ENCODE measurements at regions not wholly inside any gene's neighbourhood (a gene's known extent, or its start where the extent isn't known, plus 50 kb on each side); places are given as distances from the start of the nearest gene placed in this dataset.

DNA sequence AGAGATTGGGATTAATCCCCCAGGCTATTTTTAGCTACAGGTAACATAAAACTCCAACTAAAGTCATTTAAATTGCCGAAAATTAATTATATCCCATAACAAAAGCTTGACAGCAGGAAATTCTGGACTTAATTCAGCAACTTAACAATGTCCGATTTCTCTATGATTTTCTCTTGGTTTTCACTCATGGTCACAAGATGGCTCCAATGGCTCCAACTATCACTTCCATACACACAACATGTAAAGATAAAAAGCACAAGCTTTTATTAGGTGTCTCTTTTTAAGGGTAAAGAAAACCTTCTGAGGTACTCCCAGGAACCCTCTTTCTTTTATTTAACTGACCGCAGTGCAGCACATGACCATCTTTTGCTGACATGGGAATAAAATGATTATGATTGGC, 363.5 kb upstream of the PTBP2 start:
- no peak for DNase-seq

DNA sequence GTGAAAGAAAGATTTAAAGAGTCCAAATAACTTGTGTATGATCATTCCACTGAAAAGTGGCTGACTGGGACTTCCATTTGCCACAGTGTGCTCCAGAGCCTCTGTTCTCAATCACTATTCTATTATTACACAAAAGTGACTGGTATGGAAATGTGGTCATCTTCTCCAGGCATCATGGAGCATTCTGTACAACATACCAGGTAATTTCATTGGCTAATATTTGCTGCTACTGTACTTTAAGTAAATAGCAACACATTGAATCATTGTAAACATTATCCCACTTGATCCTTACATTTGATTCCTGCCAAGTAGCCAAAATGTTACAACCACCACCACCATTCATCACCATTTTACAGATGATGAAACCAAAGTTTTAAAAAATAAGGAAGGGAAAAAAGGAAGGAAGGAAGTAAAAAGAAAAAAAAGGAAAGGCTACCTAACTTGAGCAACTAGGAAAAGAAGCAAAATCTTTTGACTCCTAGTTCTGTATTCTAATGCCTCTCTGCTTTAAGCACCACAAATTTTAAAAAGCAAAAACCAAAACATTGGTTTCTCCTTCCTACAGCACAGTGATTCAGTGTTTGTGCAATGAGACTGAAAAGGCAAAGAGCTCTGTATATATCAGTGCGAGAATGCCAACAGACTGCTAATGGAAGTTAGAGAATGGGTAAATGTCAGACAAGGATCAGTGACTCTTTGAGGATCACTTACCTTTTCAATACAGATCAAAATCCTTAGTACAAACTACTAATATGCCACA, 361.4 kb upstream of the PTBP2 start:
- DNase-seq, result no peak

DNA sequence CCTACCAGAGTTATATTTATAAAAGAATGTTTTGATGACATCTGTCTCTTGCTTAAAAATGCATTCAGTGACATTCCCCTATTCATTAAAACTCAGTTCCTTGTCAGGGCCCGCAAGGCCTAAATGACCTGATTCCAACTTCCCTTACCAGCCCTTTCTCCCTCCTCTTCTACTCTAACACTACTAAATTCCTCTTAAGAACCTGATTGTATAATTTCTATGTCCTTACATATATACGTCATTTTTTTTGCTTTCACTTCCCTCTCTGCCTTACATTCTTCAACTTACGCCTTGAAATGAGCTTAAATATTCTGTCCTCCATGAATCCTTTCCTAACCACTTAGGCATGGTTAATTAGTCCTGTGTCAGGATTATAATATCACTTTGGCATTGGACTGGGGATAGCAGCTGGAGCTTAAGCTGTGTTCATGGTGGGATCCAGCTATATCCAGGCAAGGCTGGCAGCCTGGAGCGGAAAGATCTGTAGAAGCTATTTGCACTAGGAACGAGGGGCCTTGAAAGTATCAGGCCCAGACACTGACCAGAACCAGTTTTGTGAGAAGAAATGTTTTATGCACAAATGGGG, 360.2 kb upstream of the PTBP2 start:
- no peak for DNase-seq

GRCh38 chr1:96361961-96362360, 359.6 kb upstream of the PTBP2 start:
- DNase-seq, result no peak

- no peak for DNase-seq
These were observed 359.0 kb upstream of the PTBP2 start for GRCh38 chr1:96362623-96363022.

DNA sequence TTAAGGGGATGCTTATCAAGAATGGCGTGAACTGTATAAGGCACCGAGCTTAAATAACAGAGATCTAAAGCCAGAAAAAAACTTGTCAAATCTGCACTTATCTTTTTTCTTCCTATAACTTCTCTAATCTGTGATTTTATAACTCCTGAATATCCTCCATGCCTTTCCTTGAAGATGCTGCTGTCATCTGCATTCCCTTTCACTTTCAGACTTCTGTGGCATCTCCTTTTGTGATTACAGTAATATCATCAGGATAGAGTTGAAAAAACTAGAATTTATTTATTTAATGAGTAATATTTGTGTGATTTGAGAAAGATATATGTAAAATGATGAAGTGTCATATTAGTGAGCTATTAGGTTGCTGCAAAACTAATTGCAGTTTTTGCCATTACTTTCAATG, 357.8 kb upstream of the PTBP2 start:
- no peak for DNase-seq

DNA sequence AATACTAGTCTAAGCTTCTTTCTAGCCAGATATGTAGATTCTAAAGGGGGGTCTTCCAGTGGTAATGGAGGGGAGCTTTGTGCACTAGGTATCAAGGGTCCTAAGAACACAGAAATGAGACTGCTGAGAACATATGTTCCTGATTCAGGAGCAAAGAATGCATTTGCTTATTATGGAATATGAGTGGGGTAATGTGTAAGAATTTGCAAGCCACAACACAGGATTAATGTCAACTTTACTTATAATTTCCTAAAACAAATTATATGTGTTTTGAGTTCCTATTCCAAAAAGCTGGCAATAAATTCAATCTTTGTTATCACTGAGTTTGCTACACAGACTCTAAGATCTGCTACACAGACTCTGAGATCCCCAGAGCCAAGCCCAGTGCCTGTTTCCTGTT, 357.0 kb upstream of the PTBP2 start:
- DNase-seq, result no peak

- DNase-seq, result no peak
These were observed 356.5 kb upstream of the PTBP2 start for GRCh38 chr1:96365076-96365475.

- DNase-seq, result peak in 1 of 56 donors; percentile 4
These were observed 355.8 kb upstream of the PTBP2 start for GRCh38 chr1:96365596-96366390.

DNA sequence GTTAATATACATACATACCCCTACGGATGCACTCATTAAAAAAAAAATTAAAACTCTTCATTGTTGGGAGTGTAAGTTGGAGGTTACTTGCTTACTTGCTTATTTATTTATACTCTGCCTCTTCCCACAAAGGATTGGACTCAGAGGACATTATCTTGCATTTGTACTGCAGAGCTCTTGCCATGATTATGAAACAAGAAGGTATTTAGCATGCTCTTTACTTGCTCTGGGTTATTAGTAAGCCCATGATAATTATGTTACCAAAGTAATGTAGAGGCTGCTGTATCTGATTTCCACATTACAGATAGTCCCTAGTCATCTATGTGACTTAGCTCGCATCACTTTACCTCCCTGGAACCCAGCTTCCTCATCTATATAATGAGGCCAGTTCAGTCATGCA, 355.1 kb upstream of the PTBP2 start:
- DNase-seq, result no peak

DNA sequence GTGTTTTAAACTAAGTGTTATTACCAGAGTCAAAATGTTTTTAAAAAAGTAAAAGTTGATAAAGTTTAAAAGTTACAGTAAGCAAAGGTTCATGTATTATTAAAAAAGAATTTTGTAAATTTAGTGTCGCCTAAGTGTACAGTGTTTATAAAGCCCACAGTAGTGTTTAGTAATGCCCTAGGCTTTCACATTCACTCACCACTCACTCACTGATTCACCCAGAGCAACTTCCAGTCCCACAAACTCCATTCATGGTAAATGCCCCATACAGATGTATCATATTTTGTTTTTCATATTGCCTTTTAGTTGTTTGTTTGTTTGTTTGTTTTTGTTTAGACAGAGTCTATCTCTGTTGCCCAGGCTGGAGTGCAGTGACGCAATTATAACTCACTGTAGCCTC, 353.8 kb upstream of the PTBP2 start:
- no peak for DNase-seq

DNA sequence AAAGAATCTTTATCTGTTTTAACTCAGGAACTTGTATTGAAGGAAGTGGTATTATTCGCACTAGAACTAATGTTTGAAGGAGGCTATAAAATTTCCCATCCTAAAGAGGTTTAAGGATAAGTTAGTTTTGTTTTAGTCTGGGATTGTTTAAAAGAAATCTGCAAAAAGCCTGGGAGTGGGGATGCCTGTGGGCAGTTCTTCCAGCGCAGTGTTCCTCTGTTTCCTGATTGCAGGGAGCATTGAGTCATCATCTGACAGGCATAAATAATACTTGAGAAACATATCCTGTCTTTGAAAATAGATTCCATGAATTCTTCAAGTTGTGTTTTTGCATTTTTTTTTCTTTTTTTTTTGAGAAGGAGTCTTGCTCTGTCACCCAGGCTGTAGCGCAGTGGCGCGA, 350.8 kb upstream of the PTBP2 start:
- no peak for DNase-seq

DNA sequence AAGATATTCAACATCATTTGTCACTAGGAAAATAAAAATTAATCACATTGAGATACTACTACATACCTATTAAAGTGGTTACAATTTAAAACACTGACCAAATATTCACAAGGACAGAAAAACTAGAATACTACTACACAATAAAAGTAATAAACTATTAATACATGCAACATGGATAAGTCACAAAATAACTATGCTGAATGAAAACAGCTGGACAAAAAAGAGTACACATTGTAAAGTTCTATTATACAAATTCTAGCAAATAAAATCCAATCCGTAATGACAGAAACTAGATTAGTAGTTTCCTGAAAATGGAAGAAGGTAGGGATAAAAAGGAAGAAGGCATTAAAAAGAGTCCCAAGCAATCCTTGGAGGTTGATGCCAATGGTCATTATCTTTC, 348.7 kb upstream of the PTBP2 start:
- no peak for DNase-seq

DNA sequence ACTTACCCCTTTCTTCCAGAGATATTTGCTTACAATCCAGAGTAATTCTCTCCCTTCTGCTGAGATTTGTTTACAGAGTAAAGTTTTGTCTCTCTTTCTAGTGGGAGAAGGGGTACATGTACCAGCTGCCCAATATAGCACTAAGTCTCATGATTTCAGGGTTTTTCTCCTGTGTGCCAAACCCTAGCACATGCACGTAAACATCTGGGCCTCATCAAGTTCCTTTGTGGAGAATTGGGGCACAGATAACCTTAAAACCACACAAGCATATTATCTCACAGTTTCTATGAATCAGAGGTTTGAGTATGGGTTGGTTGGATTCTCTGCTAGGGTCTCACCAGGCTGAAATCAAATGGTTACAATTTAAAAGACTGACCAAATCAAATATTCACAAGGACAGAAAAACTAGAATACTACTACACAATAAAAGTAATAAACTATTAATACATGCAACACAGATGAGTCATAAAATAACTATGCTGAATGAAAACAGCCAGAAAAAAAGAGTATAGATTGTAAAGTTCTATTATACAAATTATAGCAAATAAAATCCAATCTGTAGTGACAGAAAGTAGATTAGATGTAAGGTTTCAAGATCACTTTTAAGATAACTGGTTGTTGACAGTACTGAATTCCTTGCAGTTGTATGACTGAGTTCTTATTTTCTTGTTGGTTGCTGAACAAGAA, 347.4 kb upstream of the PTBP2 start:
- no peak for DNase-seq

- DNase-seq, result no peak
These were observed 344.7 kb upstream of the PTBP2 start for GRCh38 chr1:96376846-96377245.

DNA sequence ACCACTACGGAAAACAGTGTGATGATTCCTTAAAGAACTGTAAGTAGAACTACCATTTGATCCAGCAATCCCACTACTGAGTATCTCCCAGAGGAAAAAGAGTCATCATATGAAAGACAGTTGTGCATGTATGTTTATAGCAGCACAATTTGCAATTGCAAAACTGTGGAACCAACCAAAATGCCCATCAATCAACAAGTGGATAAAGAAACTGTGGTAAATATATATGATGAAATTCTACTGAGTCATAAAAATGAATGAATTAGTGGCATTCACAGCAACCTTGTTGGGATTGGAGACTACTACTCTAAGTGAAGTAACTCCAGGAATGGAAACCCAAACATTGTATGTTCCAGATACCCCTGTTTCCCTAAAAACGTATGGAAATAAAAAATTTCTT, 337.0 kb upstream of the PTBP2 start:
- no peak for DNase-seq

GRCh38 chr1:96387785-96388184, 333.8 kb upstream of the PTBP2 start:
- DNase-seq, result no peak

GRCh38 chr1:96388421-96389310, 332.9 kb upstream of the PTBP2 start:
- DNase-seq, result no peak

DNA sequence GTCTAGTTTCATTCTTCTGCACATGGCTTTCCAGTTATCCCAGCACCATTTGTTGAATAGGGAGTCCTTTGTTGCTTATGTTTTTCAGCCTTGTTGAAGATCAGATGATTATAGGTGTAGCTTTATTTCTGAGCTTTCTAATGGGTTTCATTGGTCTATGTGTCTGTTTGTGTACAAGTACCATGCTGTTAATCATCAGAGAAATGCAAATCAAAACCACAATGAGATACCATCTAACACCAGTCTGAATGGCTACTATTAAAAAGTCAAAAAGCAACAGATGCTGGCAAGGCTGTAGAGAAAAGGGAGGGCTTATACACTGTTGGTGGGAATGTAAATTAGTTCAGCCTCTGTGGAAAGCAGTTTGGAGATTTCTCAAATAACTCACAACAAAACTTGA, 321.5 kb upstream of the PTBP2 start:
- DNase-seq, result no peak

DNA sequence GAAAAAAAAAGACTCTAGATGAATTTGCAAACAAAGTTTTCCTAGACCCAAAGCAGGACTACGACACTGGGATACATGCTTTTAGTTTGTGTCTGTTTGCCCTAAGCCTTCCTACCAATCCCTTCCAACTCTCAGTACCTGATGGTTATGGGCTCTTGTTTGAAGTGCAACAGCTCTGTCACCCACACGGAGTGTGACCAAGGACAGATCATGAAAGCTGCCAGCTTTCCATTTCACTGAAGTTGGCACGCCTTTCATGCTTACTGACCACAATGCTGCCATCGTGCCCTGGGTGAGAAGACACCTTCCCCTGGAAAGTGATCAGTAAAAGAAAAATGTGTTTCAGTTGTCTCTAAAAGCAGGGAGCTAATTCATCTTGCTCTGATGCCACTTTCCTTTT, 312.5 kb upstream of the PTBP2 start:
- DNase-seq, result no peak

DNA sequence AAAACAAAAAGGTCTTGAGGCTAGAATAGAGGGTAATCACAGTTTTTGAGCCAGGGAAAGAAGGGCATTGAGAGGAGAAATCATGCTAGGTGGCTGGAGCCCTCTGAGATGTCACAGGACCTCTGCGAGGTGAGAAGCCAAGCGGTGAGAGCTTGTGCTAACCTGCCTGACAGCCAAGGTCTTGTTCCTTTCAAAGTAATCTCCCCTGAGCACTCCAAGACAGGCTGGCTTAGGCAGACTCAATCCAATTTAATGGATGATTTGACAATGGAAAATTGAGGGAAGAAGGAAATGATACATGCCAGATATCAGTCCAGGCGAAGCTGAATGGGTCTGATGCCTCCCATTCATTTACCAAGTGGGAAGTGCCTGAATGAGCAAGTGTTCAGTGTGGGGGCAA, 311.9 kb upstream of the PTBP2 start:
- no peak for DNase-seq
